Suppressor macrophage treated with lipopolysaccharide for 1 hour (primary cell): ENCODE measurements at regions not wholly inside any gene's neighbourhood (a gene's known extent, or its start where the extent isn't known, plus 50 kb on each side); places are given as distances from the start of the nearest gene placed in this dataset.
"Not testable (repeated sequence)": the region's sequence is repeated elsewhere in the genome, so short reads cannot be mapped to it uniquely, and the experiment has no call there.

Source experiments
- DNase-seq, 3 donors: peaks; one replicate each; pipeline ENCODE4 v3.0.0-alpha.2; 2020 to 2022

- DNase-seq: no peak
Observed at GRCh38 chr16:65831903-65832666, 534.4 kb upstream of the CDH5 start.

GRCh38 chr16:65829076-65829475, 537.4 kb upstream of the CDH5 start:
- no peak for DNase-seq

- no peak for DNase-seq
Observed at GRCh38 chr16:65828296-65828695, 538.2 kb upstream of the CDH5 start.

GRCh38 chr16:65827231-65827630, 539.3 kb upstream of the CDH5 start:
- no peak for DNase-seq

GRCh38 chr16:65825191-65825856, 541.2 kb upstream of the CDH5 start:
- no peak for DNase-seq

- DNase-seq: no peak
Observed at GRCh38 chr16:65822148-65822547, 544.3 kb upstream of the CDH5 start.

- DNase-seq: no peak
Observed at GRCh38 chr16:65819136-65819898, 547.2 kb upstream of the CDH5 start.

- no peak for DNase-seq
Observed at GRCh38 chr16:65817799-65818198, 548.7 kb upstream of the CDH5 start.

- no peak for DNase-seq
Observed at GRCh38 chr16:65817066-65817465, 549.4 kb upstream of the CDH5 start.

- DNase-seq: no peak
Observed at GRCh38 chr16:65816556-65816955, 549.9 kb upstream of the CDH5 start.

GRCh38 chr16:65815707-65816106, 550.8 kb upstream of the CDH5 start:
- no peak for DNase-seq

GRCh38 chr16:65813879-65814278, 552.6 kb upstream of the CDH5 start:
- DNase-seq: not testable (repeated sequence)

- DNase-seq: no peak
Observed at GRCh38 chr16:65809627-65810026, 556.9 kb upstream of the CDH5 start.

GRCh38 chr16:65808790-65809189, 557.7 kb upstream of the CDH5 start:
- no peak for DNase-seq

GRCh38 chr16:65807858-65808257, 558.6 kb upstream of the CDH5 start:
- DNase-seq: no peak

GRCh38 chr16:65805704-65806103, 560.8 kb upstream of the CDH5 start:
- not testable (repeated sequence) for DNase-seq

- no peak for DNase-seq
Observed at GRCh38 chr16:65796481-65796880, 570.0 kb upstream of the CDH5 start.

GRCh38 chr16:65794973-65795372, 571.5 kb upstream of the CDH5 start:
- no peak for DNase-seq

- no peak for DNase-seq
Observed at GRCh38 chr16:65793781-65794180, 572.7 kb upstream of the CDH5 start.

GRCh38 chr16:65790768-65791167, 575.7 kb upstream of the CDH5 start:
- no peak for DNase-seq

GRCh38 chr16:65789161-65789945, 577.1 kb upstream of the CDH5 start:
- DNase-seq: peak in 2 of 3 donors; percentile 23 to 27

GRCh38 chr16:65788434-65789140, 577.9 kb upstream of the CDH5 start:
- no peak for DNase-seq
